C1 segment of cervical spinal cord (tissue), 14 donors: ENCODE measurements at regions not wholly inside any gene's neighbourhood (a gene's known extent, or its start where the extent isn't known, plus 50 kb on each side); places are given as distances from the start of the nearest gene placed in this dataset.

Experiments used
- DNase-seq, 14 donors: peaks; one replicate each; lab custom pipeline; 2025; lab: John Stamatoyannopoulos, UW

DNA sequence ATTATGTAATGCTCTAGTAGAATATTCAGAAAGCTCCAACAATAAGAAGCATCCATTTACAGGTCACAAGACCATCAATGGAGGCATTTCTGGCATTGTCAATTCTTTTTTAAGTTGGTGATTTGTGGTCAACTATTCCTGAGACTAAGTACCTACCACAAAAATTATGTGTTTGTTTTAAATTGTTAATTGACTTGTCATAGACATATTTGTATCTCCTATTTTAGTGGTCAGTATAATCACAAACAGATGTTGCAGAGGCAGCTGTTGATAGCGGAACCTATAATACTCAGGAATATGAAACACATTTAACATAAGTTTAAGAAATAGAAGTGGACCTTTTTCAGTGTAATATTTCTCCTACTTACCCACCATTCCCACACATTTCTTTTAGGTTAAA lies 430.1 kb downstream of the CCDC85A start:
- DNase-seq = no peak

DNA sequence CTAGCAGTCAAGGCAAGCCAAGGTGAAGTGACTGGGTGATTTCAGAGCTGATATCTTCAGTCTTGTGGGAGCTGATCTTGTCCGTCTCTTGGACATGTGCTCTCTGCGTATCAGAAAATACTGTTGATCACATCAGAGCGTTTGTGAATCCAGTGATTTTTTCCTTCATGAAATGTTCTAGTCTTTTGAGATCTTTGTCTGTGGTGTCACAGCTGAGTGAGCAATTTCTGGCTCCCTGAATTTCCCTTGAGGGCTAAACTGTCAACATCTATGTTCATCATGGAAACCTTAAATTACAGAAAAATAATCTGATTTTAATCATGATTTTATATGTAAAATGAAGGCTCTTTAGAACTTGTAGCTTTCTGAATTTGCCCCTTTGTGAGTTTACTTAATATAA lies 432.0 kb downstream of the CCDC85A start:
- no peak for DNase-seq

DNA sequence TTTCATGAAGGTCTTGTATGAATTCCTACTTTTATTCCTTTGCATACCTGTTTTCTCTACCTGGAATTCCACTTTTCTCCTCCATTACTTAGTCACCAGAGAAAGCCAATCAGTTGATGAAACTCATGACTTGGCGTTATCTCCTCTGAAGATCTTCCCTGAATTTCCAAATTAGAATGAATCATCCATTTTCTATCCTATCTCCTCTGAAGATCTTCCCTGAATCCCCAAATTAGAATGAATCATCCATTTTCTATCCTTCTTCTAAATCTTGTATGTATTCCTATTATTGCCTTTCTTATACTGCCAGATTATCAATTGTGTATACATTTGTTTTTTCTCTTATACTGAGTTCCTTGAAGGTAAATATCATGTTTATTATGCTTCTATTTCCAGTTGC lies 440.4 kb downstream of the CCDC85A start:
- DNase-seq = no peak

DNA sequence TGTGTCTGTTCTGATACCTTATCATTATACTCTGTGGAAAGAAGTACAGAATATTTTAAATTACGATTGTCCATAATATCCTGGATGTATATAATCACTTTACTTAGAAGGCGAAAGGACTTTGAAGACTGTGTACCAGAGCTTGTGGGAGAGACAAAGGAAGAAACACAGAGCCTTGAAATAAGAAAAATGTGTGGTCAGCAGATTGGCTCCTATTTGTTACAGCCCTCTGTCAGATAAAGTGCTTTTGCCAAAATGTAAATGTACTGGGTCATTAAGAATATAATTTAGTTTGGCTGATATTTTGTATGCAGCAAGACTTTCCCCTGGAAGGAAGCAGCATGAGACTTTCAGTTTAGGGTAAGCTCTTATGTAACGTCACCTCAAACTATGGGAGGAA lies 443.1 kb downstream of the CCDC85A start:
- DNase-seq = no peak

DNA sequence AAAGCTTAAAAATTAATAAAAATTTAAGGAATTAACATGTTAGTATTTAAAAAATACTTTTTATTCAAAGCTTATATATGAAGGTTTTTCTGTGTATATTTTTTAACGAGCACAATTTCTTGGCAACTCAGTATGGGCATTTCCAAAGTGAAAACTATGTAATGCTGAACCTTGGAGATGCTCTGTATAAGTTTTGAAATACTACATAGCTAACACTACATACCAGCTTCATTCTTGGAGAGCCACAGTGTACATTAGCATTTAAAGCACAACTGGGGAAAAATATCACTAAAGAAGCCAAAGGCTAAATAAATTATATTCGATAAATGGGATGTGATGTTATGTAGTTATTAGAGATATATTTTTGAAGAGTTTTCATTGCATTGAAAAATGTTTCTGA lies 446.5 kb downstream of the CCDC85A start:
- no peak for DNase-seq

DNA sequence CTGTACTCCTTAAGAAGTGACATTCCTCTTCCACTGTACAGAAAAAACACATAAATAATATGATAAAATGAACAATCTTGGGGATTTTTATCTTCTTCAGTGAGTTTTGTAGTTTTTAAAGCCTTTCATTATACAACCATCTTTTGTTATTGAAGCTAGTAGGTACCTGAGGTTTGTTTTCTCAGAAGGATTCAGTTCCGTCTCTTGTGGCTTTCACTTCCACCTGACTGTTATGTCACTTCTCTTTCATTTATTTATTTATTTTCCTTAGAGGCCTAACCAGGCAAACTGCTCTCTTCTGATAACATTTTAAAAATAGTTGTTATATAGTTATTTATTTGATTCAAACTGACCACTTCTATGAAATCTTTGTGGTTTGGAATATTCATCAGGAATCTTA lies 464.2 kb downstream of the CCDC85A start:
- no peak for DNase-seq

DNA sequence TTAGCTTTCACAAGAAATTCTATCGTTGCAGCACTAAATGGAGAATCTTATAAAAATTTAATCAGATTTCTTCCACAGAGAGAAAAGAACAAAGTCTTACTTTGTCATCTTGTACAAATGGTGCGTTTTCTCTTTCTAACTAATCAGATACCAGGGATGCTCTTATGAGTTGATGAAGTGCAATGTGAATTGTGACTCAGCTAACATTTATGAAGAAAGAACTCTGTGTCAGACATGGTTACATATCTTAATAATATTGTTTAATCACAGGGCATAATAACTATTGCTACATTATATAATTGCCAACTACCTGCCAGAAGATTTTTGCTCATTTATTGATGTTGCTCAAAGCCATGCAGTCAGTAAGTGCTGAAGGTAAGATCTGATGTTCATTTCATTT lies 465.0 kb downstream of the CCDC85A start:
- DNase-seq = no peak

DNA sequence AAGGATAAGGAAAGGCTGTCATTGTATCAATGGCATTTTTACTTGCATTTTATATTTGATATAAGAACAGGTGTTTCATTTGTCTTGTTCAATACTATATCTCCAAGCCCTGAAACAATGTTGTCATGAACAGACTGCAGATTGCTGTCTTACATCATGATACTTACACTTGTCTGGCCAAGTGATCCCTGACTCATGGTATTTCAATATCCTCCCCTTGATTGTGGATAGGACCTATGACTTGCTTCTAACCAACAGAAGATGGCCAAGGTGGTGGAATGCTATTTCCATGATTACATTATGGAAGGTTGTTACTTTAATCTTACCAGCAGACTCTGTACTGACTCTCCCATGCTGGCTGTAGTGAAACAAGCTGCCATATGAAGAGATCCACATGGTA lies 471.1 kb downstream of the CCDC85A start:
- no peak for DNase-seq

DNA sequence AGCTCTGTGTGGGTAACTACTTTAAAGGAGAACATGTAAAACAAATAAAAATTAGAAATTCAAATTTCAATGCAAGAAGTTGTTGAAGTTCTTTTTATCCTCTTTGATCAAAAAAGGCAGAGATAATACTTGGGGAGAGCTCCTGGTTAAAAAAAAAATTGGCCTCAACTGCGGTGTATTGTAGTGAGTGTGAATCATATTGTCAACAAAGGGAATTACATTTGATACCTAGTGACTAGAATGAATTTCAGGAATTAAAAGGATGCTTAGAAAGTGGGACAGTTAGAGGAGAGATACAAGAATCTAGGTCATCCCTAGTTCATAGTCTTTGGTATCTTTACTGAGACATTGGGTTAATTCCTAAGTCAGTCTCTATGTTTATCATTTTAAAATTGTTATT lies 473.0 kb downstream of the CCDC85A start:
- DNase-seq = no peak

DNA sequence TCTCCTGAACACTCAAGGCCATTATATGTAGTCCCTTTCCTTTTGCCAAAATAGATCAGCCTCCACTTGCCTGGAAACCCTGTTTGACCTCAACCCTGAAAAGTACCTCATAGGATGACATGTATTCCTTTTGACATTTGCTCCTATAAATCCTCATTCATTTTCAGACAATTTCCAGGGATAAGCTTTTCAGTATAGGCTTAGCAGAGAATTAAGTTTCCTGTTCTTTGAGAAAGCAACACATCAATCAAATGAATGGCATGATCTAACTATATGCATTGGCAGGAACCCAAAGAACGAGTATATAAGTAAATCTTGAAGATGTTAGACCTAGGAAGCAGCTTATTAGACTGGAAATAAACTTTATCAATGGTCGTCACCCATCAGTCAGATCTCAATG lies 483.0 kb downstream of the CCDC85A start:
- no peak for DNase-seq

DNA sequence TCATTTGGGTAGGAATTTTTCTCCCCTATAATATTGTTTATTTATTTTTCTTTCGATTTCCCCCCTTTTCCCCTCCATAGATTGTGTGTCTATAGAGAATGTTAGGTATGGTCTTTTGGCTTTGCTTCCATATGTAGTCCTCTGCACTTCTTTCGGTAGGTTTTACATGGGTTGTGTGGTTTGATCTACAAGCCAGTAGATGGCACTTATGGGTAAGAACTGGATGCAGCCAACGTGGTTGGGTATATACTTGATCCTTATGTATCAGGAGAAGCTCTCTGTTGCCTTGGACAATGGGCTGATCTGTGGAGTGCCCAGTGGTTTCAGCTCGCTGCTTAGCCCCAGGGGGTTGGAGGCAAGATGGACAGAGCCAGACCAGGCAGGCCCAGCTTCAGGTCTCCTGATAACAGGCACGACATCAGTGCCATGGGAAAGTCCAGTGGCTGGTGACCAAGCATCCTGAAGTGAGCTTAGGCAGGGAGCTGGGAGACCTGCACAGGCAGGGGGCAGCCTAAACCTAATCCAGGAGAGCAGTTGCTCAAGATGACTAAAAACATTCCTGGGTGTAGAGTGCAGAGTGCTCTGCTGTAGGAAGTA lies 488.3 kb downstream of the CCDC85A start:
- DNase-seq = no peak

DNA sequence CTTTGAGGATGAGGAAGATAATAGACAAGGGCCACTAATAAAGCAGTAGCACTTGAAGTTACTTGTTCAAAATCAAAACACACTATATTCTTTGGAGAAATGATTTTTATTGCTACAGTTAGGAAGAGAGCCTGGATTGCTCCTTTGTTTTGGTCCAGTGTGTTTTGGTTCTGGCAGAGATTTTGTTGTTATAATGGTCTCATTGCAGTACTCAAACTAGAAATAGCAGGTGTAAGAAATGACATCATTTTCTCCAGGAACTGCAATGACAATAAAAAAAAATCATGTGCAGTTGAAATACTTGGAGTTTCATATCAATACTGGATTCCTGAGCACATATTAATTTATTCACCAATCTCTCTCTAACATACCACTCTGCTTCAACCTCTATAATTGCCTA lies 490.3 kb downstream of the CCDC85A start:
- DNase-seq = no peak

DNA sequence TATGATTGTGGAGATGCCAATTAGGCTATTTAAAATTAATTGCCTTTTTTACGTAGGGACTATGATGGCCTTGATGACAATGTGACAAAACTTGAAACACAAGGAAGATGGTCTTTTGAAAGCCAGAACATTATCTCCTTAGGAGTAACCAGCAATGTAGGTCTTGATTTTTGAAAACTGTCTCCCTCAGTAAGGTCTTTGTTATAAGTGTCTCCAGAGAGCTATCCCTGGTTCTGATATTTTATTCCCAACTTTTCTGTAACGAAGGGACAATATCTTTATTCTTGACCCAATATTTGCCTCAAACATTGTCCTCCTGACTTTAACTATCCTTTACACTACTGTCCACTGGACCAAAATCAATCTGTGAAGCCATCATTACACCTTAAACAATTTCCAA lies 493.2 kb downstream of the CCDC85A start:
- DNase-seq = no peak

DNA sequence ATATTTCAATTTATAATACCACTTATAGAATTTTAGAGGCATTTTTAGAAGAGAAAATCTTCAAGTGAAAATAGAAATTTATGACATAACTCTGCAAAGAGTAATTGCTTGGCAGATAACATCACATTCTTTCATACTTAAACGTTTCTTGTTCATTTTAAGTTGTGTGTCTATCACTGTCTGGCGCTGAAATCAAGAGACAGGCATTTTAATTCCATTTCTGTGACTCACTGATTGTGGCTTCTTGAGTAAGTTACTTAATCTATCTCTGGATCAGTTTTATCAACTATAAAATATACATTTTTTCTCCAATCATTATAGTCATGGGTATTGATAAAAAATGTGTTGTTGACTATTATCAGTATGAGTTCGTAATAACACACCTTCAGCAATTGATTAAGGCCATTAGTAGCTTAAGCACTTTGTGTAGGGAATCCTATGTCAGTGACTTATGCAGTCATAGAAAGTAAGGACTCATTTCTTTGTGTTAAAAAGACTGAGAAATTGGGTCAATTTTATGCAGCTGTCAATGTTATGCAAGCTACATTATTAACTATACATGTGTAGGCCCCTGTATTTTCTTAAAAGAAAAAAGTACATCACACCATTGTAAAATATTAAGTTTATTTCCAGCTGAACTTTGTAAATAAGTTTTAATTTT lies 497.3 kb downstream of the CCDC85A start:
- DNase-seq = no peak

DNA sequence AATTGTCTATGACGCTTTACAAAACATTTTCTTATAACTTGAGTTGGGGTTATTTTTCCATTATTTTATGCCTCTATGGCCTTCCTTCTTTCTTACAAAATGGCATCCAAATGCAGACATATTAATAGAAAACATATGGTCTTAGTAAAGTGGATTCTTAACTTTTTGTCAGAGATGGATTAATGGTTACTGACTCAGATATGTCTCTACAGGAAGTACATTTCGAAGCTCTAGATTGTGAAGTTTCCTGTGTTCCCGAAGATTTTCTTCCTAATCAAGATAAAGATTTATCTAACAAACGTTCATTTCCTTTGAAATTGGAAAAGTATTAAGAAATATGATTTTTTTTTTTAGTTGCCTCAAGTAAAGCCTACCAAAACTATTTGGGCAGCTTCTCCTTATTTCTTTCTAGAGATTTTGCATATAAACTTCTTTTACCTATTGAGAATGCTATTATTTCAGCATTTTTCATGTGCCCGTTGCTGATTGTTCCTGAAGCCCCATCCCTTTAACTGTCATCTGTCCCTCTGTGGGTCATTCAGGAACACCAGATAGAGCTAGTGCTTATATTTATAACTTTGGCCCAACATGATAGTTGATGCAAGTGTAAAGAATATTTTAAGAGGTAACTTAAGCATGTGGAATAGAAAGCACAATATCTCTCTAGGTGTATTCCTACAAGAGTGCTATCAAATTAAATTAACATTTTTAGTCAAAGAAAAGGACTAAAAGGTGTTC lies 498.0 kb downstream of the CCDC85A start:
- no peak for DNase-seq

DNA sequence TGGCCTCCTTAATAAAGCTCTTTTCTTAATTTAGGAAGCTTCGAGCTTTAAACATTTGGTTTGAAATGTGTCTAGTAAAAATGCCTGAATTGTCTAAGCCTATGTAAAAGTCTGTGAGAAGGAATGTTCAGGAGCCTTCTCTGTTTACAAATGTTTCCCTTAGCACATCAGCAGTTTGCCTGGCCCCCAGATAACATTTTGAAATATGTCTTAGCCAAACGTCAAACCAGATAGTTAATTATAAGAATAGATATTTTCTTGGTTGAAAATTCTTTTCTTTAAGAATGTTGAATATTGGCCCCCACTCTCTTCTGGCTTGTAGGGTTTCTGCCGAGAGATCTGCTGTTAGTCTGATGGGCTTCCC lies 498.6 kb downstream of the CCDC85A start:
- DNase-seq = no peak

DNA sequence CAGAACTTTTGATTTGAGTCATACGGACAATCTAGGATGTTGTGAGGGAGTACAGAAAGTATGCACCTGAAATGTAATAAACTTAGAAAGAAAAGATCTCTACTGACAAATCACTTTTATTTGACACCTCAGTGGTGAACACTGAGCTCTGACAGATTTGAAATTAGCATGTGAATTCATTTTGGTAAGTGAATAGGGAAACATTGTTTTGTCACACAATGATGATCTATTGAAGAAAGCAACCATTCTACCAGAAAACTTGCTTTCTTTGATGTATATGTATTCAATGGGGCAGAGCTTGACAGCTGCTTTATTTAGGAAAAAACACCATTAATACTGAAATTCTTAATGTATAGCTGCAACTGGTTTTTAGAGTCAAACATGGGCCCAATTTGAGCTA lies 500.5 kb downstream of the CCDC85A start:
- no peak for DNase-seq

DNA sequence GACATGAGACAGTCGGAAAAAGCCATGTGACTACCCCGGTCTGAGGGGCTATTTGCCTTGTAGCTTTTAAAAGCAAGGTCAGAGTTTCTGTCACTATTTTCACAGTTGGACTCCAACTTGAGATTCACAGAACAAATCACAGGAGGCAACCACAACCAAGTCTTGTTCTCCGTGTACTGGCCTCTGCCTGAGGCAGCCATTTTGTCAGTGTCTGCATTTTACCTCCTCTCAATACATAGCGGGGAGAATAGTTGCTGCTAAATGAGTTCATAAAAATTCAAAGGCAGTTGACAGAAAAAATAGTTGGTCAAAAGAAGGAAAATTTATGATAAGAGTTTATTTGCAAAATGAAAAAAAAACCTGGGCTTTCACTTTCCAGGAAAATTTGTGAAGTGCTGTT lies 501.4 kb downstream of the CCDC85A start:
- no peak for DNase-seq

DNA sequence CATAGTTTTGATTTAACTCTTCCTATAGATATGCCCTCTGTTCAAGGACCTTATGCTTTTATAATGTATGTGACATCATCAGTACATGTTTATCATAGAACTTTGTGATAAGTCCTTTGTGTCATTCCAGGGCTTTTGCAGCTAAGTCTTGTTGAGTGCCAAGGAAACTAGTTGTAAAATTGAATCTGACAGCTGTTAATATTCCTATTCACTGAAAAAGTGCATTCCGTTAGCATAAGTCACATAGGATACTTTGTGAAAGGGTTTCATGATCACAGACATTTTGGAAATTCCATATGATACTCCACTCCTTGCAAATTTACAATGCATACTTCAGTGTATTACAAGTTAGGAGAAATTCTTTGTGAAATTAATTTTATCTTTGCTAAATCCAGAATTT lies 503.4 kb downstream of the CCDC85A start:
- DNase-seq = no peak

DNA sequence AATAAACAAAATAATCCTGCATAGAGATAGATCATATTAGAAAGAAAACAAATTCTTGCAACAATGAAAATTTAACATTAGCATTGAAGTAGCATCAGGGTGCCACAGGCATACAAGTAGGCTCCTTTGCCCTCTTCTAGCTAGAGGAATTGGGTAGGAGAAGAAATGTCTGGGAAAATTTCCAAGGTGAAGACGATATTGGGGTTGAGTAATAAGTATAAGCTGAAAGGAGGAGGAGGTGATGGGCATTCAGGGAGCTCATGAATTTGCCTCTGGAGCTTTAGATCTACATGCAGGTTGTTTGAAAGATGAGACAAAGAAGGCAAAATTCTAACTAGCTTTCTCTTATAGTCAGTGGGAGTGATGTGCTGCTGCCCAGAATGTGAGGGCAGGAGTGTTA lies 504.9 kb downstream of the CCDC85A start:
- no peak for DNase-seq

DNA sequence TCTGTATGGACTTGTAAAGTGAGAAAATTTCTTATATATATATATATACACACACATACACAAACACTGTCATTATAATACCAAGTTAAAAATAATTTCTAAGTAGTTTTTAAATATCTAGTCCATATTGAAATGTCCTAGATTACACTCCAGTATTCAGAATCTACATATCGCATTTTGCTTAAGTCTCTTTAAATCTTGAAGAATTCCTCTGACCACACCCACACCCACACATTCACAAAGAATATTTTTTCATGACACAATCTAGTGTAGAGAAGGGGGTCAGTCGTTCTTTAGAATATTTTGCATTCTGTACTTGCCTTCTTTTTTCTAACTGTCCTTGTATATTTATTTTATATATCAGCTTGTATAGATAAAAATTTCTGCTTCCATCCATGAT lies 509.7 kb downstream of the CCDC85A start:
- no peak for DNase-seq

DNA sequence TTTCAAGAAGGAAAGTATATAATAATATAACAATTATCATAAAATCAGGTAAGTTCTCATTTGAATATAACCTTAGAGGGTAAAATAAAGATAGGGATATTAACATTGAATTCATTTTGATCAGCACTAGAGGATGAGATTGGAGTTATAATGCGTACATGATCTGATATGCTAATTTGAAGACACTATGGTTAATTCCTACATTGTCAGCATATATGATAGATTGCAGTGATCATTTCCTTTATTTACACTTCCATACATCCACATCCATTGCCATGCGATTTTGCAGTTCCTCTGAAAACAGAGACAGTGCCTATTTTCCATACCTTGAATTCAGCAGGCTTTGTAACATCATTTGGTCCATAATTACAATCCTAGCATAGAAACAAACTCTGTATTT lies 519.2 kb downstream of the CCDC85A start:
- DNase-seq = no peak

DNA sequence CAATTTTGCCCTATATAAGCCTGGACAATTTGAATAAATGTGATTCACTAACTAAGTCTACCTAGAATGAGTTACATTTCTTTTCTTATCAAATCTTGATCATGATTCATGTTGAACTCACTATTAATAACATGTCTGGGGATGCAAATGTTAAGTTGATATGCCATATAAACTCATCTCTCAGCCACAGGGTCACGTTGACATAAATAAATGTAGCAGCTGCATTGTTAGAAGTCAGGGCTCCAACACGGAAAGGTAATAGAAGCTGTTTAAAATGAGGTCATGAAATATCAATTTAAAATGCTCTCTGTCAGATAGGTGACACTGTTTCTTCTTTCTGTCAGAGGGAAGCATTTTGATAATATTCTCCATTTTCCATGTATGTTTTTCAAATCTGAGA lies 521.9 kb downstream of the CCDC85A start:
- DNase-seq = no peak
